GM19467 (cell line): ENCODE measurements at regions not wholly inside any gene's neighbourhood (a gene's known extent, or its start where the extent isn't known, plus 50 kb on each side); places are given as distances from the start of the nearest gene placed in this dataset.
"Not testable (repeated sequence)": the region's sequence is repeated elsewhere in the genome, so short reads cannot be mapped to it uniquely, and the experiment has no call there.

Experiments used
- ATAC-seq: cut with Tn5 transposase; IDR thresholded peaks from one replicate; pipeline ENCODE4 v1.9.1; 2021; ENCODE audit warnings: mild to moderate bottlenecking, moderate library complexity; ENCODE audit not compliant: unreplicated experiment

DNA sequence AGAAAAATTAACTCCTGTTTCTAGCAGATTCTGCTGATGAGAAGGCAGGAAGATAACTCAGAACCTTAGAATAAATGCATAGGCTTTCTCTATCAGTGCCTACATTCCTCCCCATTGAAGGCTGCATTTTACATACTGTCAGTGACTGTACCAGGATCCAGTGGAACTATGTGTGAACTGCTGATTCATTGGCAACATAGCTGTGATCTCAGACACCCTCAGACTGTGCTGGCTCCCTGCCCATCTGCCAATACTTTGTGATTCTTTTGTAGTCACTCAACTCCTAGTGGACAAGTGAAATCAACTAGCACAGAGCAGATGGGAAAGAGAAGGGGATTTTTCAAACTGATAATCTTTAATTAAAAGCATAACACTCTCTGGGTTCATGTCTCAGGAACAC is 375.8 kb downstream of the MDFIC start:
- ATAC-seq: no peak

DNA sequence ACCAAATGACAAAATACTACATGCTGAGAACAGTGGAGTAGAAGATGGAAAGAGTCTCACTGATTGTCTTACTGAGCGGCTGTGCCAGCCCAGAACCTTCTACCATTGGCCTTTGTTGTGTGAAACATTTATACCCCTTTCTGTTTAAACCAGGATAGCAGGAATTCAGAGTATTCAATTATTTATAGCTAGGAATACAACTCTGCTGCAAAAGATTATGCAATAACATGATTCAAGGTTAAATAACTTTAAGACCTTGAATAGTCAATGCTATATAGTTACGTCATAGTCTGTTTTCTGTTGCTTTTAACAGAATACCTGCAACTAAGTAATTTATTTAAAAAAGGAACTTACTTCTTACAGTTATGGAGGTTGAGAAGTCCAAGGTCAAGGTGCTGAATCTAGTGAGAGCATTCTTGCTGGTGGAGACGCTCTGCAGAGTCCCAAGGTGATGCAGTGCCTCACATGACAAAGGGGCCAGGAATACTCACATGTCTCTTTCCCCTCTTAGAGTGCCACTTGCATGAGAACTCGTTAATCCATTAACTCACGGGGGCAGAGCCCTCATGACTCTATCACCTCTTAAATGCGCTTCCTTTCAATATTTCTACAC is 371.8 kb downstream of the MDFIC start:
- ATAC-seq: no peak

DNA sequence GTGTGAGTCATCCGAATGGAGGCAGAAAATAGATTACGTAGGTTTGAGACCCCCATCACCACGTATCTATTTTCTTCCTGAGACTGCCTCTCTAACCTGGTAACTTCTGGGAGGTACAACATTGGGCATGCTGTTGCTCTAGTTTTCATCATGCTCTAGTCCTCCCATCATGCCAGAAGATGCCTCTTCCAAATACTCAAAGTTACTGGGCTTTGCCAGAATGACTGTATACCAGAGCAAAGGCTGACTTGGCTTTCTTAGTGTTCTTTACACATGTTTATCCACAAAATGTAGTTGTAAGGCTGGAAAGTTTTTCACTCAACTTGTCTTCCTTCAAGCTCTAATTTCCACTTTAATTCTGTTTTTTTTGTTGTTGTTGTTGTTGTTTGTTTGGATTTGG is 370.5 kb downstream of the MDFIC start:
- ATAC-seq: no peak

DNA sequence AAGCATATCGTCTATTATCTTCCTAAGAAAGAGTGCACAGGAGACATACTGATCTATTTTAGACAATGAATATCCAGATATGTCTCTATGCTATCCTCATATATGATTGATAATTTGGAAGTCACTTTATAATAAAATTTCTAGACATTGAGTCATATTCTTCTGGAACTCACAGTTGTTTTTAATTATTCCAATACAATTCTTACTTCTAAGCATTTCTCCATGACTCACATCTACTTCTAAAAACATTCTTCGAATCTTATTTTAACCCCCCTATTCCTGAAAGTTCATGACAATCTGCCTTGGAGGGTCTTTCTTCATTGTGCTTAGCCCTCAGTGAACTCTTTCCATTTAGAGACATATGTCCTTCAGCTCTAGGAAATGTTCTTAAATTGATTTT is 368.1 kb downstream of the MDFIC start:
- no peak for ATAC-seq

DNA sequence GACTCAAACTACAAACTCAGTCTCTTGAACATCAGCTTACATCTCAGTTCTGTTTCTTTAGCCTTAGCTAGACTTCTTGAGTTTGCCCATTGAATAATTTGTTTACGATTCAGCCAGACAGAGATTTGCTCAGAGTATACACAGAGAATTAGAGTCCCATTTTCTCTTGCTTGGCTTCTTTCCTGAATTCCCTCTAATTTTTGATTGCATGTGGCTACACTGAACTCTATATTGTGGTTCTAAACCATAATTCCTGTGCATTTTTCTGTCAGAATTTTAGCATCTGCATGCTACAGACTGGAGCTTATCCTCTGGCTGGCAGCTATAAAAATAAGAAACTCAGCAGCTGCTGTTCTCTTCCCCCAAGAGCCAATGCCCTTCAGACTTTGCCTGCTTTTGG is 354.9 kb downstream of the MDFIC start:
- no peak for ATAC-seq

DNA sequence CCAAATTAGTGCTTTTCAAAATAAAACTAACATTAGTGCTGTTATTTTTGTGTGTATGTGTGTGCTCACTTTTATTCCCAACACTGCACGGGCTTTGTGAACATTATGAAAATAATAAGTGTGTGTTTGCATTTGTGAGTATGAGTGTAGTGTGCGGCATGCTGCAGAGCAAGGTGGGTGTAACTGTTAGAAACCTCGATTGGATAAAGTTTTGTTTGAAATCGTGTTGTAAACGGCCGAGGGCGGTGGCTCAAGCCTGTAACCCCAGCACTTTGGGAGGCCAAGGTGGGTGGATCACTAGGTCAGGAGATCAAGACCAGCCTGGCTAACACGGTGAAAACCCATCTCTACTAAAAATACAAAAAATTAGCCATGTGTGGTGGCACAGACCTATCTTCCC is 352.0 kb downstream of the MDFIC start:
- not testable (repeated sequence) for ATAC-seq

DNA sequence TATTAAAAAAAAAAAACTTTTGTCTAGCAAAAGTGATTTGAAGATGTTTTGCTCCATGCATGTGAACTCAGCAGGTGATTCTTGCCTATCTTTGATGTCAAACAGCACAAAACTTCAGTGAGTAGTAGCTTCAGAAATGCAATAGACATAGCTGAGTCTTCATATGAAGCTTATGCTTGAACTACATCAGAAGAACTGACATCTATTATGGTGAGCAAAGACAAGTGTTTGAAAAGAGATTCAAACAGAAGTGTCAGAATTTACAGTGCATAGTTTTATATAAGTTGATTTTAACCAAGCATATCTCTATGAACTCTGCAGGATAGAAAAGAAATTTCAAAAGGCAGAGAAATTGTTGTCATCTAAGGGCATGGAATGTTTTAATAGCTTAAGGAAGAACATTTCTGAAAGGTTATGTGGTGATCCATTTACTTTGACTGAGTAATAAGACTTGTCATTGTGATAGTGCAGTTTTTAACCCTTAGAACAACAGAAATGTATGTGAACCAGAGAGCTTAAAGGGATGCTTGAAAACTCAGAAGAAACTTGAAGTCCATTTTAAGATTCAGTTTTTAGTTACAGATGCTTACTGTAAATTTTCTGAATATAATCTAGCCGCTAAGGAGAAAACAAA is 351.4 kb downstream of the MDFIC start:
- ATAC-seq: no peak

DNA sequence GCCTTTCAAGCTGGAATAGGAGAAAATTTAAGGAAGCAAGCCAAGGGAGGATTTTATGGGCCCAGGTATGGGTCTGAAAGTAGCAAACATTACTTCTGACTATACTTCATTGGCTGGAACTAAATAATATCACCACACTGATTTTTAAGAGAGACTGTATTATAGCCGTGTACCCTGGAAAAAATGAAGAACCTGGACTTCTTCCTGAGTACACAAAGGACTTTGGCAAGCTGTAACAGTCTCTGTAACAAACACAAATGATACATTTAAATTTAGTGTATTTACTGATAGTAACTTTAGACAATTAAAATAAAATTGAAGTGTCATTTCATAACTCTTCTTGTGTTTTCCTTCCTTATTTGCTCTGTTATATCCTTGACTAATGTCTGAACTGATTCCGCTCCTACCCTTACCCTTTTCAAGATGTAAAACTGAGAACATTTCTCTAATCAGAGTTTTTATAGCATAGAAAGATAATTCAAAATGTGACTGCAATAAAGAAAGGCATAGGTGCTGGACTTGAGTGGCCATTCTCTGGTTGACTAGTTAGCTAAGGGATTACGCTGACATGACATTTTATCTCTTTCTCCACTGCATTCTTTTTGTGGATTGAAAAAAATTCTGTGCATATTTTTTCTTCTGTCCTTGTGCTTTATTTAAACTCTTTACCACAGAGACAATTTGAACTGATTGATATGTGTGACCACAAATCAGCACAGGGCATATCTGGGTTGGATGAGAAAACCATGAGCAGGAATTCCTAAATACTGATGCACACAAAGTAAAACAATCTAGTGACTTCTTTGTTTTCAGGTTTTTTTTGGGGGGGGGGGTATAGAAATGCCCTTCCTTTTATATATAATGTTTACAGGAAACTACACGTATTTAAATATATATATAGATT is 349.7 kb downstream of the MDFIC start:
- no peak for ATAC-seq

DNA sequence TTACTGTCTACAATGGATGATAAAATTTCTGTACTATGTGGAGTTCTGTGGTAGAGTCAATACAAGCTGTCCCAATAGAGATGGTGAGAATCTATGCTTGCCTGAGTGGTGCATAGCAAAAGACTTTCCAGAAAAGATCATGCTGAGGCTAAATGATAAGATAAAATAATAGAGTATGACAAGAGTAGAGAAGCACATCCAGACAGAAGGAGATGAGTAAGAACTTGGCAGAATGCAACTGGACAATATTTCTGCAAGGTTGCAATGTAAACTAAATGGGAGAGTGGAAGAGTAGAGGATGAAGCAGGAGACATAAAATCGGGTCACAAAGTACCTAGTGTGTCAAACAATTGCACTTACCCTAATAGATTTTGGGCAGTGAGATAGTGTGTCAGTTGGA is 347.6 kb downstream of the MDFIC start:
- no peak for ATAC-seq

DNA sequence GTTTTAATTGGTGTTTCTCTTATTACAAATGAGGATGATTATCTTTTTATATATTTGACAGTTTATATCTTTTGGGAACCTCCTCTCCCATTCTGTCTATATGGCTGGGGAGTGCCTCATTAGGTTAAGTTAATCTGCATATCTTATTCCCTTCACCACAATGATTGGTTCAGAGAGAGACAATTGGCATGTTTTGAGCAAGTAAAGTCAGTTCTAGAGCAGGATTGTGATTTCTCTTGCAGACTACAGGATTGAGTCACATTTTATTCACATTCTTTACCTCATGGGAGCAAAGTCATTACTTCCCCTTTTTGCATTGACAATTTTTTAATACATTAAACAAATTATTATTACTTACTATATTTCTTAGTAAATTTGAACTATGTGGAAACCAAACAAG is 345.6 kb downstream of the MDFIC start:
- no peak for ATAC-seq

DNA sequence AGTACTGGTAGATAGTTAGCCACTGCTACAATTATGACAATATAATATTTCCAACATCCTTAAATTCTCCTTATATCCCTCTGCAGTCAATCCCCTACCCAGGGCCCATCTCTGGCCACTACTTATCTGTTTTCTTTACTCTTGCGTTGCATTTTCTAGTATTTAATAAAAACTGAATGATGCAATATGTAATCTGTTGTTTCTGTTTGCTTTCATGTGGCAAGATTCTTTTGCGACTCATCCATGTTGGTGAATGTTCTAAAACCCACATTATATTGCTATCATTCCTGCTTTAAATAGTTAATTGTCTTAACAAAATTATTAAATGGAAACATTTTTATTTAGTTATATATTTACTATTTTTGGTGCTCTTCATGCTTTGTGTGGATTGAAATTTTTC is 338.5 kb downstream of the MDFIC start:
- ATAC-seq: no peak

DNA sequence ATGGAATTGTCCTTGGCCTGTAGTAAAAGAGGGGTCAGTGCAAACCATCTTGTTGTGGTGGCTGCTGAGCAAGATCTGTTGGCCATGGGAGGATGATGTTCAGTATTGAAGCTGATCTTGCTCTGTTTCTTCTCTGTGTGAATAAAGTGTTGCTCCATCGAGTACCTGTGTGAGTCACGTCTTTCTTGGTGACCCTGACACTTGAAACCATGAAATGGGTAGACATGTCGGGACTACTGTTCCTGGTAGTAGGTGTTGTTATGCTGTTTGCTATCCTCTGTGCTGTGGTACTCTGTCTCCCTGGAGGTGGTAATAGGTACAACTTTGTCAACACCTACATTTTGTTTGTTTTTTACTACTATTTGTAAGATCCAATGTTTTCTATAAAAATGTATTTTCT is 330.6 kb downstream of the MDFIC start:
- ATAC-seq: no peak

DNA sequence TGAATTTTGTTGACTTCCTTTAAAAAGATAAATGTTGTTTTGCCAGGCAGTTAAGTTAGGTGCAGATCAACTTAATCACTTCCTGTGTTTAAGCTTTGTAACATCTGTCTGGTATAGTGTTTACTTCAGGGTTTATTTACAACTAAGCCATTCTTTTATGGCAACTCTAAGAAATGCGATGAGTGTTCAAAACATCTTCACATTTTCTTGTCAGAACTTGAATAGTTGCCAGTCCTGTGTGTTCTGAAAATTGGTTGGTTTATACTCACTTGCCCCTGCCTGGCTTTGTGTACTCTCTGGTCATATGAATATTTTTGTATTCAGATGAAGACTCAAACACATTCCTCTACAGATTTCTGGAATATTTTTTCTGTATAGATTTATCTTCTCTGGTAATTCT is 327.2 kb downstream of the MDFIC start:
- ATAC-seq: no peak

DNA sequence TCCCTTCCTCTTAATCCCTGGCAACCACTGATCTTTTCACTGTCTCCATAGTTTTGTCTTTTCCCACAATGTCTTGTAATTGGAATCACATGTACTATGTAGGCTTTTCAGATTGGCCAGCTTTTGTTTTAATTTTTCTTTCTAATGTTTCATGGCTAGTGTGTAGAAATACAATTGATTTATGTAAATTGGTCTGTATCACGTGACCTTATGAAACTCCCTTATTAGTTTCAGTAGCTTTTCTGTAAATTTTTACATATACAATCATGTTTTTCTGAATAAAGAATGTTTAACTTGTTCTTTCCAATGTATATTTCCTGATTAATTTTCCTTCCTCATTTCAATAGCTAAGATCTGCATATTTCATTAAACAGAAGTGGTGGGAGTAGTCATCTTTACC is 319.3 kb downstream of the MDFIC start:
- ATAC-seq: no peak

DNA sequence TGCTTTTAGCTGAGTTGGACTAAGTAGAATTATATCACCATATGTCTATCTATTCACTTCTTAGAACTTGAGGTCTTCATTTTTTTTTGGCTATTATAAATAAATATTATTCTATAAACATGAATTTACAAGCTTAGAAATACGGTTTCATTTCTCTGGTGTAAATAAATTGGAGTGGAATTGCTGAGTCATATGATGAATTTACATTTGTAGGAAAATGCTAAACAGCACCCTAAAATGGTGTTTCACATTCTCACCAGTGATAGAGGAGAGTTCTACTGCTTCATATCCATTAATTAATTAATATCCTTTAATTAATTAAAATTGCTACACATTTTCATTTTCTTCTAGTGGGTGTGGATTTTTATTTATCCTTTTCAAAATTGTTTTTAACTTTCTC is 318.3 kb downstream of the MDFIC start:
- ATAC-seq: no peak

DNA sequence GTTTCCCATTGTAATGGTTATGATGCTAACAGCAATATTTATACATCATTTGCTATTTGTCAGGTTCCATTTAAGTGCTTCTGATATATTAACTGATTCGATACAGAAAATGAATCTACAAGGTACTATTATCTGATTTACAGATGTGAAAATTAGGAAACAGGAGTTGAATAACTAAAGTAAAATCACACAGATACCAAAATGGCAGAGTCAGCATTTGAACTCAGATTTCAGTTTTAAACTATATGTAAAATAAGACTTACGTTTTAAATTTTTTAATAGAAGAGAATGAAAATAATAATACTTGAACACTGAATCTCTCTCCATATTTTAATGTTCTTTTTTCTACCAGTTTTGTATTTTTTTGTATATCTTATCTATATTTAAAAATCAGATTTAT is 313.2 kb downstream of the MDFIC start:
- ATAC-seq: no peak

DNA sequence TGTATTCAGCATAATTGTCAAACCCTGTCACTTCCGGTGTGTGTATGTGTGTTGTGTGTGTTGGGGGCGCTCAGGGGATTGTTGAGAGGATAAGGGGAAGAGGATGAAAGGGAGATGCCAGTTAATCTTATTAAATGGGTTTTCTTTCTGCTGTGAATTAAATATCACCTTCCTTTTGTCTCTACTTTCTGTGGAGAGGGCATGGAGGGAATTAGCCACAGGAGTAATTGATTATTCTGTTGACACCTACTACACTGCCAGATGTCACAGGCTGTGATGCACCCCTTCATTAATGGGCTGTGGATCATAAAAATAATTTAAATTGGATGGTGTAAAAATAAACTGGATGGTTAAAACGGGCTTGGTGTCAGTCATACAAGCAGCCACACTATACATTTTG is 311.9 kb downstream of the MDFIC start:
- no peak for ATAC-seq

DNA sequence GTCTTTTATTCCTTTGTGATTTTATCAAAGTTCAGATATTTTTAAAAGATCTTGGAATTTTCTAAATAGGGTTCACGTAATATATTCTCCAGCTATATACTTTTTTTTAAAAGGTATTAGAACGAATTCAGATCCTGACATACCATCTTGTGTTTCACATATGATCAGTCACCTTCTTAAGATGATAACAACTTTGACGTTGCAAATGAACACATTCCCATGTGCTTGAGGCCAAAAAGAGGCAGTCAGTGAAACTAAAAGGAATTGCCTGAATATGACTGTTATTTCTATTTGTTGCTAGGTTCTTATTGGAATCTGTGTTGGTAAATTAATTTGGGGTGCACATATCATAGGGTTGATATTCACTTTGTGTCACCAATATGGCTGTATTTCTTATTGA is 310.1 kb downstream of the MDFIC start:
- no peak for ATAC-seq

DNA sequence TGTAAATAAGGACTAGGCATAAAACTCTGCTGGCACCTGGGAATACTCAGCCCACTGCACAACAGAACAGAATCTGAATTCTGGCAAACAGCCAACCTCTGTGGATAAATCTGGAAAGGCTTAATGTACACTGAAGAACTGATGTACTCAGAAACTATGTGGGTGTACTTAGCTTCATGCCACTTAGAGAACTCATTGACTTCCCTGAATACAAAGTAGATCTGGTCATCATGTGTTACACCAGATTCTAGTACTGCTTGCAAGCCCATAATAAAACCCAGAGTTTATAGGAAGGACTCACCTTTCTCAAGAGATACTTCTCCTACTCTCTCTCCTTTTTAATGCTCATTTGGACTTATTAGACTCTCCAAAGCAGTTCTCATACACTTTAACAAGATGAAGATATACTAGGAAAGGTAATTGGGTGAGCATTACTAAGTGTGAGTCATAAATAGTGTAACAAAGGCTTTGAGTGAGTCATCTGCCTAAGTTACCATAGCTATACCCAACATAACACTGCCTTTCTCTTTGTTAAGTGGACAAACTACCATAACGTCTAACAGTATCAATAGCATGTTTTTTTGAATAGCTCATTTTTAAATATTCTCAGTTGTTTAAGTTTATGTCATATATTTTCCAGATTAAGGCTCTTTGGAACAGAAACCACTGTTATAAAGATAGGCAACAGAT is 309.1 kb downstream of the MDFIC start:
- ATAC-seq: no peak

DNA sequence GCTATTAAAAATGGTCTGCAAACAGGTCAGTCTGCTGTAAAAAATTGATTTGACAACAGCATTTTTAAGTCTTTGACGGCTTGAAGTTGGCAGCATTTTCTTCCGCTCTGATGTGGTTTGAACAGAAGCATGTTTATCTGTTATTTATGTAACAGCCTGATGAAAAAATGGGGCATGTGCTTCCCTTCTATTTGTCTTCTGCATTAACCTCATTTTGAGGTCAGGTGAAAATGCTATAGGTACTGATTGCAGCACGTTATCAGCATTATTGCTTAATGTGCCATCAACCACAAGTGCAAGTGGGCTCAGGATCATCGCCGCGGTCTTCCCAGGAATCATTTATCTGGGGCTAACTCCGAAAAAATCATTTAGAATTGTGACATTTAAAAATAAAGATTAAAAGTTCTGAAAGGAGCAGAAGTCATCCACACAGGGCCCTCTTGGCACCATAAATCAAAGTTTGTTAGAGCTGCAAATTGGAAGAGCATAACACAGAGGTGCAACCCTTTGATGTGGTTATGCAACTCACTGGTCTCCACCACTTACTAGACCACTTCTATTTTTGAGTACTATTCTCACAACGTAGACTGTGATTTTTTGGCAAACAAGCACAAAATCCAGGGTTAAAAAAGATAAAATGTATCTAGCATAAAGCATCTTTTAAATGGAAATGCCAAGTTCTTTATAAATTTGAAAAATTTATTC is 307.7 kb downstream of the MDFIC start:
- no peak for ATAC-seq
